OCI-LY7 (cell line): ENCODE measurements at regions not wholly inside any gene's neighbourhood (a gene's known extent, or its start where the extent isn't known, plus 50 kb on each side); places are given as distances from the start of the nearest gene placed in this dataset.

Experiments used
- BruUV-seq: library from RNA; stranded (reverse); fragments of 400-500 nt; replicated peaks from 2 replicates; lab custom pipeline; 2021; lab: Mats Ljungman, UMichigan
- CTCF ChIA-PET: fragments of 300-600 bp; sonication (Branson Sonifier 250); formaldehyde crosslinking; loops from one replicate; lab custom pipeline; 2022; ENCODE audit warnings: antibody characterized with exemption; ENCODE audit not compliant: unreplicated experiment; lab: Charles Lee
- POLR2A ChIA-PET: fragments of 300-600 bp; sonication (Branson Sonifier 250); formaldehyde crosslinking; loops from one replicate; lab custom pipeline; 2022; ENCODE audit warnings: antibody characterized with exemption; lab: Charles Lee
- DNase-seq: peaks from one replicate; pipeline ENCODE4 v3.0.0-alpha.2; 2015; ENCODE audit warnings: low spot score
- H2AFZ ChIP-seq: fragments of 200-600 bp; sonication (generic), shearing (Covaris generic); 2 replicates; pipeline ENCODE4 v1.6.1; 2014; ENCODE audit warnings: mild to moderate bottlenecking, antibody characterized with exemption, low read length, moderate library complexity
- H3K27ac ChIP-seq: fragments of 200-600 bp; sonication (generic); 2 replicates; pipeline ENCODE4 v1.5.1; 2014; ENCODE audit warnings: mixed run types, low read depth, mild to moderate bottlenecking, moderate library complexity, low read length, inconsistent platforms; ENCODE audit not compliant: poor library complexity, severe bottlenecking
- H3K36me3 ChIP-seq: fragments of 200-600 bp; sonication (generic); 2 replicates; pipeline ENCODE4 v1.6.1; 2014; ENCODE audit warnings: mild to moderate bottlenecking, antibody characterized with exemption, low read length, moderate library complexity, mixed read lengths; ENCODE audit not compliant: insufficient read depth
- H3K4me1 ChIP-seq: fragments of 200-600 bp; sonication (generic); 2 replicates; pipeline ENCODE4 v1.5.1; 2014; ENCODE audit warnings: mild to moderate bottlenecking, low read length; ENCODE audit not compliant: insufficient read depth, poor library complexity, severe bottlenecking
- H3K4me2 ChIP-seq: fragments of 200-600 bp; sonication (generic); 2 replicates; pipeline ENCODE4 v1.6.1; 2014; ENCODE audit warnings: mild to moderate bottlenecking, low read length
- H3K4me3 ChIP-seq: fragments of 200-600 bp; sonication (generic); 2 replicates; pipeline ENCODE4 v1.5.1; 2014; ENCODE audit warnings: mild to moderate bottlenecking, low read depth, low read length; ENCODE audit not compliant: poor library complexity, severe bottlenecking
- H3K79me2 ChIP-seq: fragments of 200-600 bp; sonication (generic); 2 replicates; pipeline ENCODE4 v1.6.1; 2016; ENCODE audit warnings: low read depth, mild to moderate bottlenecking, low read length, moderate library complexity, mixed read lengths; ENCODE audit not compliant: insufficient read depth
- H3K9me2 ChIP-seq: fragments of 200-600 bp; sonication (generic); 2 replicates; pipeline ENCODE4 v1.6.1; 2016; ENCODE audit warnings: mild to moderate bottlenecking, low read length, mixed read lengths; ENCODE audit not compliant: insufficient read depth
- H3K9me3 ChIP-seq: fragments of 200-600 bp; sonication (generic); 2 replicates; pipeline ENCODE4 v1.6.1; 2014; ENCODE audit warnings: mild to moderate bottlenecking, mixed run types, low read length, mixed read lengths
- H4K20me1 ChIP-seq: fragments of 200-600 bp; sonication (generic); 2 replicates; pipeline ENCODE4 v1.6.1; 2014; ENCODE audit warnings: mild to moderate bottlenecking, antibody characterized with exemption, low read length, moderate library complexity, mixed read lengths; ENCODE audit not compliant: insufficient read depth
- CTCF ChIP-seq: fragments of 200-600 bp; sonication (generic); conservative IDR thresholded peaks from 2 replicates; pipeline ENCODE4 v1.5.1; 2014; ENCODE audit warnings: mild to moderate bottlenecking, antibody characterized with exemption, low read length, moderate library complexity, mixed read lengths
- EZH2phosphoT487 ChIP-seq: fragments of 200-600 bp; sonication (generic); IDR thresholded peaks from 2 replicates; pipeline ENCODE4 v1.6.1; 2018; ENCODE audit warnings: low read depth, borderline replicate concordance, mild to moderate bottlenecking, mixed run types, antibody characterized with exemption, low read length, moderate library complexity, mixed read lengths
- intact Hi-C: fragments of 100-400 bp; cut with micrococcal nuclease; formaldehyde crosslinking; loops from one replicate; pipeline ENCODE4 v1.10.0; 2022; ENCODE audit not compliant: unreplicated experiment

- no TSS peak for BruUV-seq
- no peaks in the 10 kb centered on the region for H3K9me3 ChIP-seq
- H3K79me2 ChIP-seq, result no peaks in the 10 kb centered on the region
- ChIA-PET POLR2A (interaction anchor here (0.8 kb wide), 1 partner anchor 9 kb away, joined by 3 read pairs; no protein-coding TSS in a partner anchor), CTCF (no interaction called here)
- no peak for TF ChIP-seq EZH2phosphoT487
- TF ChIP-seq CTCF, result no peak
- no peak for DNase-seq
- no peaks in the 10 kb centered on the region for H3K4me1 ChIP-seq
- no peaks in the 10 kb centered on the region for H3K9me2 ChIP-seq
- H3K4me2 ChIP-seq, result no peak overlapping the region
- no peak overlapping the region for H3K4me3 ChIP-seq
- H4K20me1 ChIP-seq, result no peaks in the 10 kb centered on the region
- H3K36me3 ChIP-seq, result no peaks in the 10 kb centered on the region
- H3K27ac ChIP-seq, result no peak overlapping the region
- H2AFZ ChIP-seq, result no peak overlapping the region
- intact Hi-C loops, result no loop called here
Observed at GRCh38 chr6:77143659-77144447, 319.4 kb downstream of the HTR1B start.

GRCh38 chr6:77136086-77136485 is 327.2 kb downstream of the HTR1B start:
- Histone ChIP-seq H3K36me3 (no peaks in the 10 kb centered on the region), H3K4me1 (no peaks in the 10 kb centered on the region), H3K9me3 (no peaks in the 10 kb centered on the region), H2AFZ (no peak overlapping the region), H3K79me2 (no peaks in the 10 kb centered on the region), H3K9me2 (no peaks in the 10 kb centered on the region), H3K4me2 (no peak overlapping the region), H3K4me3 (no peak overlapping the region), H3K27ac (no peak overlapping the region), H4K20me1 (no peaks in the 10 kb centered on the region)
- POLR2A ChIA-PET, result no interaction called here
- no TSS peak for BruUV-seq
- intact Hi-C loops, result no loop called here
- TF ChIP-seq CTCF (no peak), EZH2phosphoT487 (no peak)
- CTCF ChIA-PET, result no interaction called here
- no peak for DNase-seq

GRCh38 chr6:77133031-77133430 is 330.3 kb downstream of the HTR1B start:
- no peak for TF ChIP-seq CTCF
- no peak overlapping the region for H3K27ac ChIP-seq
- no TSS peak for BruUV-seq
- intact Hi-C loops, result no loop called here
- DNase-seq, result no peak
- no peaks in the 10 kb centered on the region for H3K79me2 ChIP-seq
- H3K36me3 ChIP-seq, result no peaks in the 10 kb centered on the region
- H3K9me2 ChIP-seq, result no peaks in the 10 kb centered on the region
- no peak overlapping the region for H3K4me2 ChIP-seq
- H3K4me3 ChIP-seq, result no peak overlapping the region
- ChIA-PET POLR2A (no interaction called here), CTCF (no interaction called here)
- no peaks in the 10 kb centered on the region for H3K9me3 ChIP-seq
- H3K4me1 ChIP-seq, result no peaks in the 10 kb centered on the region
- H4K20me1 ChIP-seq, result no peaks in the 10 kb centered on the region
- no peak overlapping the region for H2AFZ ChIP-seq
